Activated naive CD4-positive, alpha-beta T cell treated with anti-CD3 and anti-CD28 coated beads for 36 hours (primary cell): ENCODE measurements at regions not wholly inside any gene's neighbourhood (a gene's known extent, or its start where the extent isn't known, plus 50 kb on each side); places are given as distances from the start of the nearest gene placed in this dataset.
"Not testable (repeated sequence)": the region's sequence is repeated elsewhere in the genome, so short reads cannot be mapped to it uniquely, and the experiment has no call there.

Source experiments
- CTCF ChIA-PET: fragments of 350-600 bp; sonication (Branson Sonifier 250); formaldehyde crosslinking; loops from one replicate; lab custom pipeline; 2021; ENCODE audit warnings: antibody characterized with exemption; lab: Charles Lee
- DNase-seq: peaks from one replicate; pipeline ENCODE4 v3.0.0-alpha.2; 2020
- H3K27ac Mint-ChIP-seq: one replicate; pipeline ENCODE4 v1.8.0; 2021; ENCODE audit warnings: mild to moderate bottlenecking, mixed read lengths
- H3K27me3 Mint-ChIP-seq: one replicate; pipeline ENCODE4 v1.8.0; 2021; ENCODE audit warnings: low read depth, mixed read lengths
- H3K36me3 Mint-ChIP-seq: one replicate; pipeline ENCODE4 v1.8.0; 2021; ENCODE audit warnings: low read depth, mixed read lengths
- H3K4me1 Mint-ChIP-seq: one replicate; pipeline ENCODE4 v1.8.0; 2021; ENCODE audit warnings: low read depth, mixed read lengths
- H3K4me3 Mint-ChIP-seq: one replicate; pipeline ENCODE4 v1.8.0; 2021; ENCODE audit warnings: mild to moderate bottlenecking, moderate library complexity, mixed read lengths
- H3K9me3 Mint-ChIP-seq: one replicate; pipeline ENCODE4 v1.8.0; 2021; ENCODE audit warnings: mixed read lengths
- intact Hi-C: fragments of 100-400 bp; cut with micrococcal nuclease; formaldehyde crosslinking; loops from one replicate; pipeline ENCODE4 v1.15.1; 2023

GRCh38 chr11:134588460-134589110, 176.5 kb upstream of the B3GAT1 start:
- CTCF ChIA-PET, H3K36me3 Mint-ChIP-seq, H3K27ac Mint-ChIP-seq, DNase-seq, H3K9me3 Mint-ChIP-seq, H3K4me1 Mint-ChIP-seq, intact Hi-C loops, H3K4me3 Mint-ChIP-seq: not testable (repeated sequence)
- peaks cover 14% of the 10 kb centered on the region for H3K27me3 Mint-ChIP-seq

GRCh38 chr11:134587345-134587744, 175.3 kb upstream of the B3GAT1 start:
- peaks cover 17% of the 10 kb centered on the region for H3K27me3 Mint-ChIP-seq
- no peaks in the 10 kb centered on the region for H3K4me1 Mint-ChIP-seq
- no peaks in the 10 kb centered on the region for H3K36me3 Mint-ChIP-seq
- no peaks in the 10 kb centered on the region for H3K9me3 Mint-ChIP-seq
- no peak overlapping the region for H3K27ac Mint-ChIP-seq
- intact Hi-C loops: no loop called here
- CTCF ChIA-PET: no interaction called here
- no peak for DNase-seq
- no peak overlapping the region for H3K4me3 Mint-ChIP-seq

- CTCF ChIA-PET: no interaction called here
- no peak overlapping the region for H3K4me3 Mint-ChIP-seq
- H3K27me3 Mint-ChIP-seq: peaks cover 17% of the 10 kb centered on the region
- no peak overlapping the region for H3K27ac Mint-ChIP-seq
- no peak for DNase-seq
- no peaks in the 10 kb centered on the region for H3K4me1 Mint-ChIP-seq
- no peaks in the 10 kb centered on the region for H3K36me3 Mint-ChIP-seq
- H3K9me3 Mint-ChIP-seq: no peaks in the 10 kb centered on the region
- intact Hi-C loops: no loop called here
These were observed 174.7 kb upstream of the B3GAT1 start for GRCh38 chr11:134586726-134587125.

- CTCF ChIA-PET: no interaction called here
- DNase-seq: no peak
- no peaks in the 10 kb centered on the region for H3K9me3 Mint-ChIP-seq
- H3K27me3 Mint-ChIP-seq: peaks cover 13% of the 10 kb centered on the region
- no peaks in the 10 kb centered on the region for H3K4me1 Mint-ChIP-seq
- H3K36me3 Mint-ChIP-seq: no peaks in the 10 kb centered on the region
- intact Hi-C loops: no loop called here
- H3K27ac Mint-ChIP-seq: no peak overlapping the region
- H3K4me3 Mint-ChIP-seq: no peak overlapping the region
These were observed 173.9 kb upstream of the B3GAT1 start for GRCh38 chr11:134585666-134586610.

- H3K4me1 Mint-ChIP-seq: no peaks in the 10 kb centered on the region
- no peak overlapping the region for H3K27ac Mint-ChIP-seq
- no peaks in the 10 kb centered on the region for H3K9me3 Mint-ChIP-seq
- H3K27me3 Mint-ChIP-seq: peaks cover 17% of the 10 kb centered on the region
- CTCF ChIA-PET: no interaction called here
- no peak overlapping the region for H3K4me3 Mint-ChIP-seq
- no peaks in the 10 kb centered on the region for H3K36me3 Mint-ChIP-seq
- no peak for DNase-seq
- intact Hi-C loops: no loop called here
These were observed 172.8 kb upstream of the B3GAT1 start for GRCh38 chr11:134584706-134585445.

GRCh38 chr11:134584001-134584561, 172.0 kb upstream of the B3GAT1 start:
- intact Hi-C loops: no loop called here
- Mint-ChIP-seq H3K9me3 (no peaks in the 10 kb centered on the region), H3K27me3 (peaks cover 17% of the 10 kb centered on the region), H3K4me3 (no peak overlapping the region), H3K4me1 (no peaks in the 10 kb centered on the region), H3K27ac (no peak overlapping the region), H3K36me3 (no peaks in the 10 kb centered on the region)
- no peak for DNase-seq
- CTCF ChIA-PET: no interaction called here

GRCh38 chr11:134583397-134583990, 171.5 kb upstream of the B3GAT1 start:
- H3K27ac Mint-ChIP-seq: no peak overlapping the region
- no peak overlapping the region for H3K4me3 Mint-ChIP-seq
- CTCF ChIA-PET: no interaction called here
- DNase-seq: no peak
- no peaks in the 10 kb centered on the region for H3K36me3 Mint-ChIP-seq
- H3K27me3 Mint-ChIP-seq: peaks cover 12% of the 10 kb centered on the region
- intact Hi-C loops: no loop called here
- H3K9me3 Mint-ChIP-seq: no peaks in the 10 kb centered on the region
- no peaks in the 10 kb centered on the region for H3K4me1 Mint-ChIP-seq

DNA sequence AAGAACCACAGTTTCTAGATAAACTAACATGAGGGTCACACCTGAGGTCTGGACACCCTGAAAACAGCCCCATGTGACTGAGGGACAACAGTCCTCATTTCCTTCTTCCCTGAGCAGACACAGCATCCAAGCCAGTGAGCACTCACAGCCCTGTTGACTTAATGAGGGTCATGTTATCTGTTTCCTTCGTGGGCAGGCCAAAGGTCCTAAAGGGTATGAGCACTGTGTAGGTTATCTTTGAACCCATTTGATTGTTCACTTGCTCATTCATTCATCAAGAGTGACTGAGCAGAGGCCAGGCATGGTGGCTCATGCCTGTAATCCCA, 170.7 kb upstream of the B3GAT1 start:
- CTCF ChIA-PET: no interaction called here

DNA sequence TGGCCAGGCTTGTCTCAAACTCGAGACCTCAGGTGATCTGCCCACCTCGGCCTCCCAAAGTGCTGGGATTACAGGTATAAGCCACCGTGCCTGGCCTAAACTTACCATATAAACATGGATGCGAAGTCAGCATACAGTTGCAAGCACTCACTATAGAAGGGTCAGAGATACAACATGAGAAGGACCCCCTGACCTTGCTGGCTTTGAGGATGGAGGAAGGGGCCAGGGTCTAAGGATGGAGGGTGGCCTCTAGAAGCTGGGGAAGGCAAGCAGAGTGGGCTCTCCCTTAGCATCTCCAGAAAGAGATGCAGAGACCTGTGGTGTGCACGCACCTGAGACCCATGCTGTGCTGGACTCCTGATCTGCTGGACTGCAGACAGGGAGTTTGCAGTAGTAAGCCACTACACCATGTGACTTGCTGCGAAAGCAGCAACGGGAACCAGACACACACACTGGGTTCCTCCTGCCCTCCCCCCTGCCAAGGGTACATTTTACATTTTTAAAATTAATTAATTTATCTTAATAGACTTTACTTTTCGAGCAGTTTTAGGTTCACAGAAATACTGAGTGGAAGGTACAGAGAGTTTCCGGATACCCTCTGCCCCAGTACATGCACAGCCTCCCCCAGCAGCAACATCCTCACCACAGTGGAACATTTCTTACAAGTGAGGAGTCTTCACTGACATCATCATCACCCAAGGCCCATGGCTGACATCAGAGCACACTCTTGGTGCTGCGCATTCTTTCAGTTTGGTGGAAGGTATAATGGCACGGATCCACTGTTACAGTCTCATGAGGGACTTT, 170.1 kb upstream of the B3GAT1 start:
- DNase-seq: no peak
- no peak overlapping the region for H3K4me3 Mint-ChIP-seq
- H3K27me3 Mint-ChIP-seq: peaks cover 12% of the 10 kb centered on the region
- CTCF ChIA-PET: no interaction called here
- H3K36me3 Mint-ChIP-seq: no peaks in the 10 kb centered on the region
- intact Hi-C loops: no loop called here
- H3K27ac Mint-ChIP-seq: no peak overlapping the region
- no peaks in the 10 kb centered on the region for H3K9me3 Mint-ChIP-seq
- no peaks in the 10 kb centered on the region for H3K4me1 Mint-ChIP-seq

More for the DNA sequence above, 170.7 kb upstream of the B3GAT1 start:
- H3K27me3 Mint-ChIP-seq: peaks cover 12% of the 10 kb centered on the region
- H3K4me3 Mint-ChIP-seq: no peak overlapping the region
- DNase-seq: no peak
- H3K36me3 Mint-ChIP-seq: no peaks in the 10 kb centered on the region
- intact Hi-C loops: no loop called here
- no peaks in the 10 kb centered on the region for H3K4me1 Mint-ChIP-seq
- H3K9me3 Mint-ChIP-seq: no peaks in the 10 kb centered on the region
- H3K27ac Mint-ChIP-seq: no peak overlapping the region

GRCh38 chr11:134581121-134581626, 169.1 kb upstream of the B3GAT1 start:
- Mint-ChIP-seq H3K4me1 (no peaks in the 10 kb centered on the region), H3K36me3 (no peaks in the 10 kb centered on the region), H3K9me3 (no peaks in the 10 kb centered on the region), H3K27ac (no peak overlapping the region), H3K27me3 (peaks cover 7% of the 10 kb centered on the region), H3K4me3 (no peak overlapping the region)
- DNase-seq: no peak
- intact Hi-C loops: no loop called here
- CTCF ChIA-PET: no interaction called here

- H3K27me3 Mint-ChIP-seq: peaks cover 7% of the 10 kb centered on the region
- intact Hi-C loops: no loop called here
- no peaks in the 10 kb centered on the region for H3K9me3 Mint-ChIP-seq
- H3K4me1 Mint-ChIP-seq: no peaks in the 10 kb centered on the region
- H3K27ac Mint-ChIP-seq: no peak overlapping the region
- no peak for DNase-seq
- H3K4me3 Mint-ChIP-seq: no peak overlapping the region
- H3K36me3 Mint-ChIP-seq: no peaks in the 10 kb centered on the region
- CTCF ChIA-PET: no interaction called here
These were observed 168.6 kb upstream of the B3GAT1 start for GRCh38 chr11:134580610-134580975.
